ENCODE measurements at regions not wholly inside any gene's neighbourhood (a gene's known extent, or its start where the extent isn't known, plus 50 kb on each side); places are given as distances from the start of the nearest gene placed in this dataset.
"Not testable (repeated sequence)": the region's sequence is repeated elsewhere in the genome, so short reads cannot be mapped to it uniquely, and the experiment has no call there.

DNA sequence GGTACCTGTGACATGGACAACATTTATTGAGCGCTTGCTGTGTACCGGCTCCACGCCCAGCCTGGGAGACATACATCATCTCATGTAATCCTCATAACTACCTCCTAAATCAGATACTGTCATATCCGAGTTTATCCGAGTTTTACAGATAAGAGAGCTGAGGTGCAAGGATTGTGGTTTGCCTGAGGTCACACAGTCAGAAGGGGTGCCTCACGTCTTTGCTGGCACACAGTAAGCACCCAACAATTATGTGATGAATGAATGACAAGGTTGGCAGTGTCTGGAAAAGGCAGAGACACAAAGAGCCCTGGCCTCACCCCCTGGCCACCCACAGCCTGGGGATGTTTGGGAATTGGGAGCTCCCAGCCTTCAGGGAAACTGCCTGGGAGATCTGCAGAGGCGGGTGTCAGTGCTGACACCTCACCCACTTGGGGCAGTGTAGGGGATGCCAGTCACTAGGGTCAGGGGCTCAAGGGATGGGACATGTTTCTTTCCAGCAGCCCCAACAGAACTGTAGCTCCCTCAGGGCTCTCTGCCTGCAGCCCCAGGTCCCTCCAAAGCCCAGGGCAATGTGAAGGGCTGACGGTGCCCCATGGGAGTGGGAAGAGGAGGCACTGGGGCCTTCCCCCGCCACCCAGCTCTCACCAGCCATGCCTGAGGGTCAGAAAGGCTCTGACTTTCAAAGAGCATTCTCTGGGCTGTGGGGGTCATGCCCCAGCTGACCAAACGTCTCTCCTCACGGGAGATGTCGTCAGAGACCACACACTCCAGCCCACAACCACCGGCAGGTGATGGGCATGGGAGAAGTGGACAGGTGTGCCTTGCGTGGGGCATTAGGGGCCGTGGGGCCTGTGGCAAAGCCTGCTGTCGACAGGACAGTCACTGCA is 157.5 kb downstream of the ZFP36L2 start:
- DNase-seq: no peak

DNA sequence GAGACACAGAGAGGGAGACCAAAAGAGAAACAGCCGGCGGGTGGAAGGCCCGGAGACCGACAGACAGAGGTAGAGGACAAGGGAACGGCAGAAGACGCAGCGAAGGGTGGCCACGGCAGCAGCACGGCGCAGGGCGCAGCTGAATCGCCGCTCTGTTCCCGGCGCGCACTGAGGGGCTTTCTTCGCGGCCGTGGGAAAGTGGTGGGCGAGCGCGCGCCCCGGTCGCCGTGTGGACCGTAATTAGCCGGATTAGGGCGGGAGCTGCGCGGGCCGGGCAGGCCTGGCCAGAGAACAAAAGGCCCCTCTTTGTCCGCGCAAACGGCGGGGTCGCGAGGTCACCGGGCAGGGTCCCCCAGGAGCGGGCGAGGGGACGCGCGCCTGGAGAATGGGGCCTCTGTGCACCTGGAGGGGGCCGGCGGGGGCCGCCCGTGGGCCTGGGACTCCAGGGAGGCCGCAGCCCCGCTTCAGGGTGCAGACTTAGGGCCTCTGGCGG is 158.3 kb downstream of the ZFP36L2 start:
- DNase-seq: no peak

GRCh38 chr2:43067254-43068040 is 159.0 kb downstream of the ZFP36L2 start:
- no peak for DNase-seq

DNA sequence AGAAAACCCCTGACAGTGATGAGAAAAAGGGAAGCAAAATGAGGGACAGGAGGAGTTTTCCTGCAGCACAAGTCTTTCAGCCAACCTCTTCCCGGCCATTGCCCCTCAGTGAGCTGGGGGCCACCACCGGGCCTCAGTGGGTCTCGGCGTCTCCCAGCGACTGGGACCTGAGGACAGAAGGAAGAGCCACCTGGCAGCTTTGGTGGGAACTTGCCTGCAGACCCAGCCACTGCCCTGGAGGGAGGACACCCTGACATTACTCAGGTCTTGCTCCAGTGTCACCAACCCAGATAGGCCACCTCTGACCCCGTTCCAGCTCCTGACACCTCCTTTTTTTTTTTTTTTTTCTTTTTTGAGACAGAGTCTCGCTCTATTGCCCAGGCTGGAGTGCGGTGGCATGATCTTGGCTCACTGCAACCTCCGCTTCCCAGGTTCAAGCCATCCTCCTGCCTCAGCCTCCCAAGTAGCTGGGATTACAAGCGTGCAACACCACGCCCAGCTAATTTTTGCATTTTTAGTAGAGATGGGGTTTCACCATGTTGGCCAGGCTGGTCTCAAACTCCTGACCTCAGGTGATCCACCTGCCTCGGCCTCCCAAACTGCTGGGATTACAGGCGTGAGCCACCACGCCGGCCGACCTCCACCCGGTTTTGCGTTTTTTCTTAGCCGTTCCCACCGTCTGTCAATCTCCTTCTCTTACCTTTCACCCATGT is 159.7 kb downstream of the ZFP36L2 start:
- DNase-seq: not testable (repeated sequence)

DNA sequence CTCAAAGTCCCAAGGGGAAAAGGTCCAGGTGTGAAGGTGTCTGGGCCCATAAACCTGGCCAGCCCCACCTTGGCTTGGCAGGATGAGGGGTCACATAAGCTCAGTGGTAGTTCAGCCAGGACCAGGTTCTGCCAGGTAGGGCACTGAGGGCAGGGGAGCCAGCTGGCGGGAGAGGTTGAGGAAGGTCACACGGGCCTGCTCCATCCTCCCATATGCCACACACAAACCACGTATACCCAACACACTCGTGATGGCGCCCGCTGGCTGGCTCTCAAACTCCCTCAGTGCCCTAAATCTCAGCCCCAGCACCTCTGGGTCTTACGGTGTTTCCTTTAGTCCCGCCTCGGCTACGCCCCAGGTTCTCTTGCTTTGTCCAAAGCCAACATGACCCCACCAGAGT is 160.5 kb downstream of the ZFP36L2 start:
- DNase-seq: no peak

DNA sequence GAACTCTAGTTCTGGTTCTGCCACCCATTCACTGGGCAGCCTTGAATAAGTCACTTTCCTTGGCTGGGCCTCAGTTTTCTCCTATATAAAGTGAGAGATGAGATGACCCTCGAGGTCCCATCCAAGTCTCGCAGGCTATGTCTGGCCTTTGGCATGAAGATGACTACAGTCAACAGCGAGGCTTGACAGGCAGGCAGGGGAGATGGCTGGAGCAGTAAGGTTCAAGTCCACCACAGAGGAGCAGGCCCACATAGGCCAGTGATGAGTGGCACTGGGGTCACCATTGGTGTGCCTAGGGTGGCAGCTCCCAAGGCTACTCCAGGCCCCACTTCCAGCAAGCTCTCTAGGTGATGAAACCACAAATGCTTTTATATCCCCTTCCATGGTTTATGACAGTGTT is 161.4 kb downstream of the ZFP36L2 start:
- DNase-seq: no peak

DNA sequence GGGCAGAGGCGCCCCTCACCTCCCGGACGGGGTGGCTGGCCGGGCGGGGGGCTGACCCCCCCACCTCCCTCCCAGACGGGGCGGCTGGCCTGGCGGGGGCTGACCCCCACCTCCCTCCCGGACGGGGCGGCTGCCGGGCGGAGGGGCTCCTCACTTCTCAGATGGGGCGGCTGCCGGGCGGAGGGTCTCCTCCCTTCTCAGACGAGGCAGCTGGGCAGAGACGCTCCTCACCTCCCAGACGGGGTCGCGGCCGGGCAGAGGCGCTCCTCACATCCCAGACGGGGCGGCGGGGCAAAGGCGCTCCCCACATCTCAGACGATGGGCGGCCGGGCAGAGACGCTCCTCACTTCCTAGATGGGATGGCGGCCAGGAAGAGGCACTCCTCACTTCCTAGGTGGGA is 163.3 kb downstream of the ZFP36L2 start:
- not testable (repeated sequence) for DNase-seq

DNA sequence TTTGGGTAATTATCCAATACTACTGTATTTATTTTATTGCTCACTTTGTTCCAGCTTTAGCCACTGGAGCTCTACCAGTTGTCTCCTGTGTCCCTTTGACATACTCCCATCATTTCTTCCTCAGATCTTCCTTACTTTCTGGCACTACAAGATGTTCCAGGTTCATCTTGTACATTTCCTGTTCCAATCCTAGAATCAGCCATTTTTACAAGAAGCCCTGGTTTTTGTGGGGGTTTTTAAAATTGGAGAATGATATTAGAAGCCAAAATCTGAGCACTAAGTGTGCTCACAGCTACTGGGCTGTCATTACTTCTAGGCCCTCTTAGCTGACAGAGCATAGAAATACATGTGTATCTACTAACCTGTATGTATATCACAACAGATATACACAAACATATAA is 164.3 kb downstream of the ZFP36L2 start:
- DNase-seq: no peak

DNA sequence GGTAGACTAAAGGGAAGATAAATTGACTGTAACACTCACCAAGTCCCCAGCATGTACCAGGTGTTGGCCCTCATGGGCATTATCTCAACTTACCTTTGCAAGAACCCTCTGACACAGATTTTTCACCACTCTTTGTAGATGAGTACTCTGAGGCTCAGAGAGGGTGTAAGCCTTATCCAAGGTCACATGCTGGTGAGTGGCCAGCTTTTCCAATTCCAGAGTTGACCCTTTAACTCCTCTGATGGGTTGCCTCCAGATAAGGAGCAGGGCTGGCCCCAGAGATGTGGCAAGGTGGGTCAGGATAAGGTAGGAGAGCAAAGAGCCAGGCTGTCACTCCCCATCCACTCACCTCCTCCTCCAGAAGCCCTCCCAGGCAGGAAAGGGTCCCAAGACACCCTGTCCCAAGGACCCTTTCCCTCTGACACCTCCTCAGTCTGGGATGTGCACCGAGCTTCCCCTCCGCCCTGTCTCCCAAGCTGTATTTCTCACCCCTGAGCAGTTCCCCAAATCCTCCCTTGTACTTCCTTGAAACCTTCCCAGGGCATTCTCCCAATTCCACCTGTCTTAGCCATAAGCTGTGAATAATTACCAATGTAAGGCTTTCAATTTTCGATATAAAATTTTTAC is 165.9 kb downstream of the ZFP36L2 start:
- no peak for DNase-seq

GRCh38 chr2:43059183-43059897 is 167.1 kb downstream of the ZFP36L2 start:
- DNase-seq: peak; percentile 87

DNA sequence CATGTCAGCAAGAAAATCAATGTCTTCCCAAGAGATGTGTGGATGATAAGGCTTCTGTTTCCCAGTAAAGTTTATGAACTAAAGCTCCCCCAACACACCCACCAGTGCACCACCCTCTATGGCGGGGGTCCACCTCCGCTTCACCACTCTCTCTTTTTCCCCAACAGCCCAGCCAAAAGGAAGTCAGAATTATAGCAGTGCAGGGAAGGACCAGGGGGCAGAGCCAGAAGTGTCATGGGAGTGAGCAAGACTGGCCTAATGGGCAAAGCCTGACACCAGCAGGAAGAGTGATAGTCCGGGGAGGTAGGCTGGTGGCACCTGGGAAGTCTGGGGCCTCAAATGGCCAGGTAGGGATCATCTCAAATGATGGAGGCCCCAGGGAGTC is 167.7 kb downstream of the ZFP36L2 start:
- DNase-seq: no peak

GRCh38 chr2:43057742-43058725 is 168.4 kb downstream of the ZFP36L2 start:
- DNase-seq: no peak

GRCh38 chr2:43057026-43057741 is 169.2 kb downstream of the ZFP36L2 start:
- DNase-seq: no peak

GRCh38 chr2:43055985-43056384 is 170.4 kb downstream of the ZFP36L2 start:
- no peak for DNase-seq

DNA sequence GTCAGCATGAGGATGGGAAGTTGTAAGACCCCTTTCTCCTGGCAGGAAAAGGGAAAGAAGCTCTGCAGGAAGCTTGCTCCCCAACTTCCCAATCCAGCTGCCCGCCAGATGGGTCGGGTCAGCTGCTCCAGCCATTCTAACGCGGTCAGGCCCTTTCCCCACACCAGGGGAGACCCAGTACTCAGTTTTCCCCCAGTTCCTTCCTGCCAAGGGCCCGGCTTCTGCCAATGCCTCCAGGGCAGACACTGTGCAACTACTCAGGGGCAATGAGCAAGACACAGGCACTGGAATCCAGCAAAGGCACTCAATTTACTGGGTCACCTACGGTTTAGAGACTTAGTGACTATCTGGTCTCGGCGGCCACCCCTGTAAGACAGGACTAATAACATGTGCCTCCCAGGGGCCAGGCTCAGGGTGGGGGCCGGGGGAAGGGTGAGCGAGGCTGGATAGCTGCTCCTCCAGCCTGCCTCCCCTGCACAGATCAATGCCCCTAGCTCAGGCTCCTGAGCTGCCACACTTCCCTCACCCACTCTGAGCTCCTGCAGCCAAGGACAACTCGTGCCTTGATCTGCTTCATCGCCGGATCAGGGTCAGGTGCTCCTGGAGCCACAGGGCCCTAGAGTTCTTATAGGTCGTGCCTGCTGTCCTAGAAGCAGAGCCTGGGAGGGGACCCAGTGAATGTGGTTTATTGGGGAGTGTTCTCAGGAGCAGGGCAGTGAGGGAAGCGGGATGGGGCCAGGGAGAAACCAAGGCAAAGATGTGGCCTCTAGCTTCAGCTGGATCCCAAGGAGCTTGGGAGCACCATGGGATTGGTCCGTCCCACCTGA is 171.1 kb downstream of the ZFP36L2 start:
- no peak for DNase-seq

DNA sequence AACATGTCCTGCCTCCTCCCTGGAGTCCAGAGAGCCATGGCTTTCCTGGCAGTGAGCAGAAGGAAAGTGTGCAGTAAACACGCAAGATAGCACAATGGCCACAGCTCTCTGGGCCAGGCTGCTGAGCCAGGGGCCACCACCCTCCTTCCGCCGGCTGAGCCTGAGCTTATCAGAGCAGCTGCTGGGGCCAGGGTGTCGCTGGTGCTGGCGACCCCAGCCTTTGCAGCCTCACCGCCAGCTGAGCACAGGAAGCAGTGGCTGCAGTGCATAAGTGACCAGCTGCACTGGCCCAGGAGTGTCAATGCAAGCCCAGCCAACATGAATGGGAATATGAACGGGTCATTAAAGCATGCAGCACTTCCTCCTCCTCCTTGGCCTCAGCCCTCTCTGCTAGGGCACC is 172.0 kb downstream of the ZFP36L2 start:
- no peak for DNase-seq

GRCh38 chr2:43052944-43053306 is 173.5 kb downstream of the ZFP36L2 start:
- no peak for DNase-seq

DNA sequence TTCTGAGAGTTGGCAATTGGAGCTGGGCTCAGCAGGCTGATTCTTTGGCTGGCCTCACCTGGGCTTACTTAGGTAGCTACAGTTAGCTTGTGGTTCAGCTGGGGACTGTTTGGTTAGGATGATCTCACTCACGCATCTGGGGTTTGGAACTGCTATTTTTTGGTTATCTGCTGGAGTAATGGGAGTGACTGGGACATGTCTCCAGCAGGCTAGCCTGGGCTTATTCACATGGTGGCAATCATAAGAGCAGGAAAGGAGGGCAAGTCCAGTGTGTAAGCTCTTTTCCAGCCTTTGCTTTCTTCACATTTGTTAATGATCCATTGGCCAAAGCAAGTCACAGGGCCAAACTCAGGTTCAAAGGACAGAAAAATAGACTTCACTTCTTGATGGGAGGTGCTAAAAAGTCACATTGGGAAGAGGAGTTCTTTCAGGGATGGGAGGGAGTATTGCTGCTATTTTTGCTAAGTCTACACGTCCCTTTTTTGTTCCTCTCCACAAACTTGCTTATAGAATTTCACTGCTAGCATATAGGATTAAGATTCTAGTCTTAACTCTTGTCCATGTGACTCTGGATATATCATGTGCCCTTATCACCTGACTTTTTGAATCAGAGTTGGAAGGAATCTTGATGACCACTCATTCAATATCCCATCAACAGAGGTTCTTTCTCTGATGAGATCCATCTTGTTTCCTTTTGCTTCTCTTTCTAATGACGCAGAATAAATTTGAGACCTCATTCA is 174.0 kb downstream of the ZFP36L2 start:
- no peak for DNase-seq

DNA sequence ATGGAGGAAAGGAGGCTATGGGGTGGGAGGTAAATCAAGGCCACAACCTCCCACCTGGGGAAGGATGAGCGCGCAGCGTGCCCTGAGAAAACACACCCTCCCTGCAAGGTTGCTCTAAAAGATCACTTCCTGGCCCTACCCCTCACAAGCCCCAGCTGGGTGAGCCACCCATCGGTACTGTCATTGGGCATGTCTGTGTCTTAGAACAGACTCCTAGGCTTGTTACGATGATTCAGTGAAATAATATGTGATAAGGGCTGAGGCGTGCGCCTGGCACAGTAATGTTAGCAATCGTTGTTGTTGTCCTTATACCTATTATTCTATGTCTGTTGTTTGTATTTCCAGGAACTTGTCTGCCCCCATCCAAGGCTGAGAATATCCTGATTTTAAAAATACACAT is 175.1 kb downstream of the ZFP36L2 start:
- no peak for DNase-seq
